ENCODE measurements at regions not wholly inside any gene's neighbourhood (a gene's known extent, or its start where the extent isn't known, plus 50 kb on each side); places are given as distances from the start of the nearest gene placed in this dataset.

- DNase-seq (ENCODE audit: low read depth), result no peak
- TF ChIP-seq, protein P1, sequence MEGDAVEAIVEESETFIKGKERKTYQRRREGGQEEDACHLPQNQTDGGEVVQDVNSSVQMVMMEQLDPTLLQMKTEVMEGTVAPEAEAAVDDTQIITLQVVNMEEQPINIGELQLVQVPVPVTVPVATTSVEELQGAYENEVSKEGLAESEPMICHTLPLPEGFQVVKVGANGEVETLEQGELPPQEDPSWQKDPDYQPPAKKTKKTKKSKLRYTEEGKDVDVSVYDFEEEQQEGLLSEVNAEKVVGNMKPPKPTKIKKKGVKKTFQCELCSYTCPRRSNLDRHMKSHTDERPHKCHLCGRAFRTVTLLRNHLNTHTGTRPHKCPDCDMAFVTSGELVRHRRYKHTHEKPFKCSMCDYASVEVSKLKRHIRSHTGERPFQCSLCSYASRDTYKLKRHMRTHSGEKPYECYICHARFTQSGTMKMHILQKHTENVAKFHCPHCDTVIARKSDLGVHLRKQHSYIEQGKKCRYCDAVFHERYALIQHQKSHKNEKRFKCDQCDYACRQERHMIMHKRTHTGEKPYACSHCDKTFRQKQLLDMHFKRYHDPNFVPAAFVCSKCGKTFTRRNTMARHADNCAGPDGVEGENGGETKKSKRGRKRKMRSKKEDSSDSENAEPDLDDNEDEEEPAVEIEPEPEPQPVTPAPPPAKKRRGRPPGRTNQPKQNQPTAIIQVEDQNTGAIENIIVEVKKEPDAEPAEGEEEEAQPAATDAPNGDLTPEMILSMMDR (conservative IDR thresholded peaks at IDR 0.05; ENCODE audit: control insufficient read depth, insufficient read depth, low read depth, low read length), result no peak
- no peak overlapping the region for H3K4me3 ChIP-seq (ENCODE audit: control insufficient read depth, low read depth, low read length)
Measured at GRCh38 chr19:34847393-34847792, 74.4 kb upstream of the ZNF599 start.

- TF ChIP-seq, protein P1 (conservative IDR thresholded peaks at IDR 0.05; ENCODE audit: control insufficient read depth, insufficient read depth, low read depth, low read length), result no peak
- DNase-seq (ENCODE audit: low read depth), result no peak
- H3K4me3 ChIP-seq (ENCODE audit: control insufficient read depth, low read depth, low read length), result no peak overlapping the region
Measured at GRCh38 chr19:34844277-34844676, 71.3 kb upstream of the ZNF599 start.

- TF ChIP-seq, protein P1 (conservative IDR thresholded peaks at IDR 0.05; ENCODE audit: control insufficient read depth, insufficient read depth, low read depth, low read length), result no peak
- DNase-seq (ENCODE audit: low read depth), result no peak
Measured at GRCh38 chr19:34841780-34842179, 68.8 kb upstream of the ZNF599 start.

GRCh38 chr19:34838753-34839431, 65.9 kb upstream of the ZNF599 start:
- H3K4me3 ChIP-seq (ENCODE audit: control insufficient read depth, low read depth, low read length), result no peak overlapping the region

More at GRCh38 chr19:34841780-34842179, 68.8 kb upstream of the ZNF599 start:
- no peak overlapping the region for H3K4me3 ChIP-seq (ENCODE audit: control insufficient read depth, low read depth, low read length)

GRCh38 chr19:34838248-34838647, 65.2 kb upstream of the ZNF599 start:
- no peak overlapping the region for H3K4me3 ChIP-seq (ENCODE audit: control insufficient read depth, low read depth, low read length)
- TF ChIP-seq, protein P1 (conservative IDR thresholded peaks at IDR 0.05; ENCODE audit: control insufficient read depth, insufficient read depth, low read depth, low read length), result no peak
- no peak for DNase-seq (ENCODE audit: low read depth)

More at GRCh38 chr19:34838753-34839431, 65.9 kb upstream of the ZNF599 start:
- DNase-seq (ENCODE audit: low read depth), result no peak
- TF ChIP-seq, protein P1 (conservative IDR thresholded peaks at IDR 0.05; ENCODE audit: control insufficient read depth, insufficient read depth, low read depth, low read length), result peak; percentile 25

GRCh38 chr19:34837262-34837661, 64.2 kb upstream of the ZNF599 start:
- TF ChIP-seq, protein P1 (conservative IDR thresholded peaks at IDR 0.05; ENCODE audit: control insufficient read depth, insufficient read depth, low read depth, low read length), result no peak
- no peak for DNase-seq (ENCODE audit: low read depth)
- no peak overlapping the region for H3K4me3 ChIP-seq (ENCODE audit: control insufficient read depth, low read depth, low read length)

All from fibroblast of mammary gland (primary cell).